ENCODE measurements at regions not wholly inside any gene's neighbourhood (a gene's known extent, or its start where the extent isn't known, plus 50 kb on each side); places are given as distances from the start of the nearest gene placed in this dataset.
A peak's percentile ranks its signal among the peaks of the same experiment; 100 is the strongest.

- TF ChIP-seq POLR2A (IDR thresholded peaks at IDR 0.05) (no peak), POLR2AphosphoS5 (IDR thresholded peaks at IDR 0.05) (peak; percentile 65), CTCF (IDR thresholded peaks at IDR 0.05) (no peak)
These were observed 623.0 kb downstream of the NPHP4 start for GRCh38 chr1:5369223-5369622.

Data from prostate gland (tissue), 2 donors.